ENCODE measurements at regions not wholly inside any gene's neighbourhood (a gene's known extent, or its start where the extent isn't known, plus 50 kb on each side); places are given as distances from the start of the nearest gene placed in this dataset.

- TF ChIP-seq CTCF (IDR thresholded peaks at IDR 0.05; ENCODE audit: low read depth, low read length) (no peak), POLR2A (IDR thresholded peaks at IDR 0.05; ENCODE audit: extremely low read depth, insufficient read length) (no peak), MAX (IDR thresholded peaks at IDR 0.05; ENCODE audit: low read depth, low read length) (no peak), MYC (IDR thresholded peaks at IDR 0.05; ENCODE audit: low read depth, low read length) (no peak)
These were observed 126.4 kb upstream of the DUSP22 start for GRCh38 chr6:165906-166305.
